ENCODE measurements at regions not wholly inside any gene's neighbourhood (a gene's known extent, or its start where the extent isn't known, plus 50 kb on each side); places are given as distances from the start of the nearest gene placed in this dataset.

- no peak for TF ChIP-seq ZNF280B (CRISPR knock-in tag; IDR thresholded peaks at IDR 0.05; ENCODE audit: borderline replicate concordance)
- no peak for TF ChIP-seq EP300 (IDR thresholded peaks at IDR 0.05; ENCODE audit: low read depth in 2 of 2, low read length in 2 of 2)
- no peak for TF ChIP-seq EP300 (CRISPR knock-in tag; IDR thresholded peaks at IDR 0.05; ENCODE audit: borderline replicate concordance)
- TF ChIP-seq TAF1 (CRISPR knock-in tag; IDR thresholded peaks at IDR 0.05) = no peak
- no peak for TF ChIP-seq GABPB1 (CRISPR knock-in tag; IDR thresholded peaks at IDR 0.05)
- no peak for TF ChIP-seq ZNF18 (CRISPR knock-in tag; IDR thresholded peaks at IDR 0.05; ENCODE audit: insufficient replicate concordance)
- TF ChIP-seq MED8 (CRISPR knock-in tag; IDR thresholded peaks at IDR 0.05; ENCODE audit: insufficient replicate concordance) = no peak
- TF ChIP-seq ZNF362 (CRISPR knock-in tag; IDR thresholded peaks at IDR 0.05; ENCODE audit: borderline replicate concordance) = no peak
- TF ChIP-seq MIXL1 (CRISPR knock-in tag; IDR thresholded peaks at IDR 0.05) = no peak
Observed at GRCh38 chr13:74487091-74487722, 353.0 kb upstream of the KLF12 start.
